NCI-H2196 treated with DMSO at 0.1 percent for 48 hours (cell line): ENCODE measurements at regions not wholly inside any gene's neighbourhood (a gene's known extent, or its start where the extent isn't known, plus 50 kb on each side); places are given as distances from the start of the nearest gene placed in this dataset.
"Not testable (repeated sequence)": the region's sequence is repeated elsewhere in the genome, so short reads cannot be mapped to it uniquely, and the experiment has no call there.

ENCODE experiments used
- DNase-seq: peaks from one replicate; lab custom pipeline; 2025; ENCODE audit not compliant: unreplicated experiment; lab: John Stamatoyannopoulos, UW

DNA sequence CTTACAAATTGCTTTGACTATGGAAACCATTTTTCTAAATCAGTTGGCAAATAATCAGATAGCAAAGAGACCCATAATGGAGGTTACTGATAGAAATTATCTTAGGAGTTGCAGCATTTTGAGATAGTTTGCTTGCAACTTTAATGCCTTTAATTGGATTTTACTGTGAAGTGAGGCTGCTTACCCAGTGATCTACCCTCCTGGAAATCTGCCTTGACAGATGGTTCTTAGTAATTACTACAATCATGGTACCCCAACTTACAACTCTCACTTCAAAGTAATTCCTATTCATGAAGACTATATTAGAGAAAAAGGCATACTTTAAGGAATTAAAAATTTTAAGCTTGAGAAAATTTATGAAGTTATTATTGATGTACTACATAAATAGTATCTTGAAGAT is 1288.6 kb upstream of the CDH2 start:
- DNase-seq, result no peak

DNA sequence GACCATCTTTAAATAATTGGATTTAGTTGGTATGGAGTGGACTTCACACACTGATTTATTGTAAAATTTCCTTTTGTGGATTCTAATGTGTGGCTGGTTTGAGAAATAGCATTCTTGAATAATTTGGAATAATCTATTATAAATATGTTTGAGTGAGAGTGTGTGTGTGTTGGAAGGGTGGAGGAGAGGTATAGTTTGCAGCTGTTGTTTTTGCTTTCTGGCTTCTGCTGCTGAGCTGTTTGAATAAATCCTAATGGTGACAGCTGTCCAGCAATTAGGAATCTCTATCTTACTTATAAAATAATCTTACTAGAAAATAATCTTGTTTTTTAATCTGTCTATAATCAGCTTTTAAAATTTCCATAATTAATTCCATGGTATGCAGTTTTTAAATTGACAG is 1283.0 kb upstream of the CDH2 start:
- no peak for DNase-seq

DNA sequence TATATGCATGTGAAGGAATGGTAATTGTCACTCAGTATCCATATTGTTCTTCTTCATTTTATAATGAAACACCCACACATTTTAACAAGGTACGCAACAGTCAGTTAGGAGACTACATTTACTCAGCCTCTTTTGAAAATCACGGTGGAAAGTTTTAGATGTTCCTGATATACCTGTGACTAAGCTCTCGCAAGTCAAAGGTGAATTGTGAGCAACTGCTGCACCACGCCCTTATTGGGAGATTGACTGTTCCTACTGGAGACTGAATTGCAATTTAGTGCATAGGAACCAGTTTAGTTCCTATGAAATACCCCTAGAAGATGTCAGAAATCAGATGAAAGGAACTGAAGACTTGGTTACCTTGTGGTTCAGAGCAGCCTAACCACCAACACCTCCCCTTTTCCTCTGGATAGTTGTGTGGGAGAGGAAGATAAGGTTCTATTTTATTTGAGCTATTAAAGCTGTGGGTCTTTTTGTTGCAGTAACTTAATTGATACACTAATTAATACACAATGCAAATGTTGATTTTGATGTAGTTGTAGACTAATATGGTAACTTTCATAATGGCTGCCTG is 1280.5 kb upstream of the CDH2 start:
- no peak for DNase-seq

DNA sequence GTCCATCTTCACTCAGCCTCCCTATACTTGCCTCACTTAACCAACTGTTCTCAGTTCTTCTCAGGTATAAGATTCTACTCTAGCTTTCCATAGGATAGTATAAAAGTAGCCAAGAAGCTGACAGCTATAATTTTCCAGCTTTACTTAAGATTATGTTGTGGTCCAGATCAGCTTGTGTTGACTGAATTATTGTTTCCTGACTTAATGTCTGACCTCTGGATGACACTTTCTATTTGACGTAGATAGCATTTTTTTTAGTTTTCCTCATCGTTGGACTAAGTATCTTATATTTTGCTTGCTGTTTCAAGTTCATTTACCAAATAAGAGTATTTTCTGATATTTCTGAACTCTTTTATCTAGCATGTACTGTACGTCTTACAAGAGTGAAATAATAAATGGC is 1272.5 kb upstream of the CDH2 start:
- DNase-seq, result no peak

GRCh38 chr18:29439398-29439797 is 1262.5 kb upstream of the CDH2 start:
- no peak for DNase-seq

- no peak for DNase-seq
Measured at GRCh38 chr18:29436459-29436858, 1259.5 kb upstream of the CDH2 start.

- DNase-seq, result no peak
Measured at GRCh38 chr18:29434650-29435049, 1257.7 kb upstream of the CDH2 start.

DNA sequence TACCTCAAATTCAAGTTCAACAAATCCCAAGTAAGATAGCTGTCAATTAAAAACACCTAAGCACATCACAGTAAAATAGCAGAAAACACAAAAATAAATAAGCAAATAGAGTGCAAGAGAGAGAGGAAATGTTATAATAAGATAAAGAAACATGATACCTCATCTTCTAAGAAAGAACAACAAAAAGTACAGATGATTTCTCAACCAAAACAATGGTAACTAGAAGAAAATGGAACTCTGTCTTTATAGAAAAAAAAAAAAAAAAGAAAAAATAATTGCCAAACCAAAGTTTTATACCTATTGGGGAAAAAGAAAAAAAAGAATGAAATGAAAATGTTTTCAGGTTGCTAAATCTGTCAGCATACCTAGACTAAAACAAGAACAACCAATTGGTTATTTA is 1253.5 kb upstream of the CDH2 start:
- DNase-seq, result no peak

GRCh38 chr18:29418136-29418535 is 1241.2 kb upstream of the CDH2 start:
- DNase-seq, result no peak

GRCh38 chr18:29406996-29407395 is 1230.1 kb upstream of the CDH2 start:
- DNase-seq, result no peak

DNA sequence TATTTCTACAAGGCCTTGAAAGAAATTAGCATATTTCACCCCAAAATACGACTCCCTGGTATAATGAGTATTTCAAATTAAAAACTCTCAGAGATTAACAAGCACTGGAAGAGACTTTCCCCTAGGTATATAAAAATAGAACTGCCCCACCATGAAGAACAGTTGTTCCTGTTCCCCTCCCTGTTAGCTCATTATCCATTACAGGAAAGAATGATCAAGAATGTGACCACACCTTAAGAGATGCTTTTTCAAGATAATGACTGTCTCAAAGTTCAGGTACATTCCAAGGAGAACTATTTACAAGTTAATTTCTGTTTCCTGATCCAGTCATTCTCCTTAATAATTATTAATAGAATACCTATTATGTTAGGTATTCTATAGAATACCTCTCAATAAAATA is 1220.6 kb upstream of the CDH2 start:
- DNase-seq, result no peak

- DNase-seq, result no peak
Measured at GRCh38 chr18:29383311-29384273, 1206.7 kb upstream of the CDH2 start.

- DNase-seq, result no peak
Measured at GRCh38 chr18:29378651-29379136, 1201.8 kb upstream of the CDH2 start.

GRCh38 chr18:29377346-29377745 is 1200.4 kb upstream of the CDH2 start:
- no peak for DNase-seq

GRCh38 chr18:29373000-29373399 is 1196.1 kb upstream of the CDH2 start:
- DNase-seq, result no peak

GRCh38 chr18:29361843-29362242 is 1184.9 kb upstream of the CDH2 start:
- DNase-seq, result no peak

GRCh38 chr18:29360659-29361058 is 1183.7 kb upstream of the CDH2 start:
- DNase-seq, result not testable (repeated sequence)

DNA sequence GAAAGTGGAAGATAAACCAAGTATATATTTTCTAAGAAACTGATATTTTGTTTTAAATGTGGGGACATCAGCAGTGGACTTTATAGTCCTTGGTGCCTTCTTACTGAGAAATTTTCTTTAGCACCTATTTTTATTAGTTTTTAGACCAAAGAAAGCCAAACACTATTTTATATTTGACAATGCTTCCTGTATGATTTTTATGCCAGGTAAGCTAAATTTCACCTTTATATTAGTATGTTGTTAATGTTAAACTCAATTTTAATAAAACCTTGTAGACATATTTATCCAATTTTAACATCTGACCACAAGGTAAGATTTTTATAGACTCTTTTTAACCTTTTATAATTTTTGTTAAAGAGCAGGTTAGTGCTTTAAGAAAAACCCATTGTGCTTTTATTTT is 1182.3 kb upstream of the CDH2 start:
- DNase-seq, result not testable (repeated sequence)

GRCh38 chr18:29351171-29351570 is 1174.2 kb upstream of the CDH2 start:
- DNase-seq, result no peak

DNA sequence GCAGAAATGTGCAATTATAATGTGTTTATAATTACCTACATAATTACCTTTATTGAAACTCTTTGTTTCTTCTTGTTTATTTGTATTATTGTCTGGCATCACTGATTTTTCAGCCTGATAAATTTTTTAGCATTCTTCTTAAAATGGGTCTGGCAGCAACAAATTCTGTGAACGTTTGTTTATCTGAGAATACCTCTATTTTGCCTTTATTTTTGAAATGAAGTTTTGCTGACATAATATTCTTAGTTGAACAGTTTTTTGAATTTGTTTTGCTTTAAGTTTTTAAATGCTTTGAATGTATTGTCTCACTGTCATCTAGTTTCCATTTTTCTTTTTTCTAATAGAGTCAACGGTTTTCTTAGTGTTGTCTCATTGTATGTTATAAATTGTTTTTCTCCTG is 1152.0 kb upstream of the CDH2 start:
- DNase-seq, result no peak

DNA sequence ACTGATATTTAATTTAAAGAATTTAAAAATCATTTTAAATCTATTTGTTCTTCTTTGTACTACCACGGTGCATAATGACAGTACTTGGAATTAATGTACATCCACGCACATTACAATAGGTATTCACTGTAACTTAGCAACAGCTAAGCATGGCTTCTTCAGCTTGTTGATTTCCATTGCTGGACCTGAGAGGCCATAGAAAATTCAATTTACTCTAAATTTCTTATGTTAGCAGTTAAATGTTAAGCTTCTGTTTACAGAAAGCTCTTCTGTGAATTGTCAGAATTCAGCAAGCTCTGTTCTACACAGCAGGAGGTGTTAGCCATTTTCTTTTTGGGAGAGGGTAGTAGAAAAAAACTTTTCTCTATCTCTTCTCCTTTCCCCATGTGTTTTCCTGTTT is 1149.3 kb upstream of the CDH2 start:
- DNase-seq, result no peak

- DNase-seq, result no peak
Measured at GRCh38 chr18:29321561-29321960, 1144.6 kb upstream of the CDH2 start.
